ENCODE measurements at regions not wholly inside any gene's neighbourhood (a gene's known extent, or its start where the extent isn't known, plus 50 kb on each side); places are given as distances from the start of the nearest gene placed in this dataset.

DNA sequence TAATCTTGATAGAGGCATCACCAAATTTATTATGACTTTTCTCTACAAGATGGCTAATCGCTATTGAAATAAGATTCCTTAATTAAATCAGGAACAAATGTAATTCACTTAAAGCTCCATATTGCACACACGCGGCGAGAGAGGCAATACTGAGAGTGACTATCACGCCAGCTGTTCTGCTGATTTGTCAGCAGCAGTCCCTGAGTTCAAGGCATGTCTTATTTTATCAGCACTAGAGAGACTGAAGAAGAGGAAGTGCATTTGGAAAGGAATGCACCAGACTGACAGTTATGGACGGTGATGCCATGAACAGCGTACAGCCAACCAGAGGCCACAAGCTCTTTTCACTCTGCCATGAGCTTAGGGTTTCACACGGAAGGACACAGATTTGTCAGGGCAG, 83.6 kb upstream of the SLCO3A1 start:
- TF ChIP-seq CTCF (IDR thresholded peaks at IDR 0.05; ENCODE audit: low read depth, low read length) (no peak), POLR2A (IDR thresholded peaks at IDR 0.05; ENCODE audit: extremely low read depth, insufficient read length) (no peak), MYC (IDR thresholded peaks at IDR 0.05; ENCODE audit: low read depth, low read length) (no peak)

Data from NB4 (cell line).